ENCODE measurements at regions not wholly inside any gene's neighbourhood (a gene's known extent, or its start where the extent isn't known, plus 50 kb on each side); places are given as distances from the start of the nearest gene placed in this dataset.

DNA sequence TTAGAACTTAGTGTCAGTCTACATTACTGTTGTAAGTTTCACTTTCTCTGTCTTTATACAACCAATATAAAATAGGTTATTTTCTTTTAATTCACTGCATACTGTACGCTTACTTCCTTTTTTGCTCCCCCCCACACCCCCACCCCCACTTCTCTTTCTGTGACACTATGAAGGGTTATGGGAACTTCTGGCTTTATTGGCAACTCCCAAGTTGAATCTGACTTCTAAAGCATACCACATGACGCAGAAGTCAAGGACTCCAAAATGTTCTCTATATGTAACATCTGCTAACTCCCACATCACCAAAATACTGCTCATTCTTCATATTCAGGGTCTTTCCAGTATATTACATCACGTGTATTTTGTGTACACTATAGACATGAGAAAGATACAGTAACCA is 81.2 kb upstream of the ATXN7L3B start:
- no peak for DNase-seq (ENCODE audit: low read depth)

GRCh38 chr12:74468401-74468800 is 69.2 kb upstream of the ATXN7L3B start:
- no peak for DNase-seq (ENCODE audit: low read depth)

DNA sequence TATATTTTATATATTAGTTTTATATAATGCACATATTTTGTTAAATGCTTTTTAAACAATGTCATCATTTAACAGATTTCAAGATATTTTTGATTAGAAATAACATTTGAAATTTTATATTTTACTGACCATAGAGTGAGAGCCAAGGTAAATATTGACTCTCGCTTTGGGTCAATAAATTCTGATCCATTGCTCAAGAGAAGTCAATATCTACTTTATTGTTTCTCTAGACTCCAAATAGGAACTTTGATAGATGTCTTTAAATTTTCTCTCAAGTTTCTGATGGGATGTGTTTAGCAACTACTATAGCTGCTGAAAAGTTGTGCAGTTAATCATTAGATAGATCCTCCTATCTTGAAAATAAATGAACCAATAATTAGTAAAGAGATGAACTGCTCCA is 61.4 kb upstream of the ATXN7L3B start:
- no peak for DNase-seq (ENCODE audit: low read depth)

DNA sequence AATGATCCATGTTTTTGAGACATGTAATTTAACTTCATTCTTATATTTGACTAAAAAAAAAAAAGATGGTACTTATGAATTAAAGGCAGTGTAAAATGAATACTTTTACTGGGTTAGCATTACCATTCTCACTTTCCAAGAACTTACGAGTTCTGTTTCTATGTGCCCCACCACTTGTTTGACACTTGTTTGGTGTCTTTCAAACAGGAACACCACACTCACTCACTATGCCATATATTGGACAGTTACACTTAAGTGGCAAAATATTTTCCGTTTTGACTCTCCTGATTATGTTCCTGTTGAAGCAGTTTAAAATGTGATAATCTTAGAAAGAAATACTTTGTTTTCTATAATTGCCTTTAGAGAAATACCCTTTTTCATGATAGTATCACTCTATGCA is 56.6 kb upstream of the ATXN7L3B start:
- no peak for DNase-seq (ENCODE audit: low read depth)

DNA sequence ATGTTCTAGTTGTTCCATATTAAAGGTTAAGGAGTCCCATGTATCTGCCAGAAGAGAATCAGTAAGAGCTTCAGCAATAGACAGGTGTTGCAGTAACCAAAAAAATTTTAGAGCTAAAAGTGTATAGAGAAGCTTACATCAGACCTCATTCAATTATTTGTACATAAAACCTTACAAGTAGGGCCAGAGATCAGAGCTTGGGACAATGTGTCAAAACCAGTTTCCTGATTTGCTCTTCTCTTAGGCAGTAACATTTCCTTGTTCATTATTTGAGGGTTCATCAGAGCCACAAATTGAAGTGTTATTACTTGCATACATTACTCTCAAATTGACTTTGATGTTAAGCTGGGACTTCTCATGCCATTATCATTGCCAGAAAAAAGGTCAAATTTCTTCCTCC is 55.5 kb upstream of the ATXN7L3B start:
- DNase-seq (ENCODE audit: low read depth), result no peak

DNA sequence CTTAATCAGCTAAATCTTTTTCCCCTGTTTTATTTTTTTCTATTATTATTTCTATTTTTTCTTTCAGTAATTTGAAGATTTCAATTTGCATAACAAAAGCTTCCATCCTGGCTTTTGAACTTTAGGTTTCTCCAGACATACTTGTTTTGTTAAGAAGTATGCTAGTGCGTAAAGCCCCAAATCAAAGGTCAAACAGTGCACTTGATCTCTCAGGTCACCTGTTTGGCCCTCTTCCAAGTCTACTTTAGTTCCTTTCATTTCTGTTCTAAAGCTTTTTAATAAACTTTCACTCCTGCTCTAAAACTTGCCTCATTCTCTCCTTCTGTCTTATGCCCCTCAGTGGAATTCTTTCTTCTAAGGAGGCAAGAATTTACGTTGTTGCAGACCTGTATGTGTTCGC is 54.6 kb upstream of the ATXN7L3B start:
- no peak for DNase-seq (ENCODE audit: low read depth)

All from renal cortical epithelial cell (primary cell).